ENCODE measurements at regions not wholly inside any gene's neighbourhood (a gene's known extent, or its start where the extent isn't known, plus 50 kb on each side); places are given as distances from the start of the nearest gene placed in this dataset.

- DNase-seq (ENCODE audit: low read depth, low spot score): no peak
- dilution Hi-C loops (cut with MboI; ENCODE audit: extremely low pct_ligation_motif_present, low sequenced_read_pairs): no loop called here
- no peak for FAIRE-seq
Measured at GRCh38 chr2:128773641-128774319, 455.1 kb upstream of the HS6ST1 start.

GRCh38 chr2:128774320-128775216 is 455.9 kb upstream of the HS6ST1 start:
- Histone ChIP-seq H2AFZ (ENCODE audit: control insufficient read depth, low read length) (no peak overlapping the region), H3K27me3 (ENCODE audit: control insufficient read depth, extremely low read depth, insufficient read depth, low read length) (peaks cover 5% of the 10 kb centered on the region), H4K20me1 (ENCODE audit: control insufficient read depth, extremely low read depth, insufficient read depth, low read length) (no peaks in the 10 kb centered on the region), H3K4me3 (ENCODE audit: control insufficient read depth in 2 of 3, extremely low read depth in 1 of 3, insufficient read depth in 2 of 3, low read depth in 1 of 3, low read length in 3 of 3) (no peak overlapping the region), H3K36me3 (ENCODE audit: control insufficient read depth in 2 of 2, extremely low read depth in 1 of 2, insufficient read depth in 2 of 2, low read length in 2 of 2) (no peaks in the 10 kb centered on the region), H3K9me3 (ENCODE audit: control insufficient read depth, low read depth, low read length) (no peaks in the 10 kb centered on the region), H3K79me2 (ENCODE audit: control insufficient read depth, insufficient read depth, low read length) (no peaks in the 10 kb centered on the region), H3K27ac (ENCODE audit: control insufficient read depth, insufficient read depth, low read length) (no peak overlapping the region), H3K9ac (ENCODE audit: control insufficient read depth, extremely low read depth, insufficient read depth, low read length) (no peak overlapping the region), H3K4me2 (ENCODE audit: control insufficient read depth, extremely low read depth, insufficient read depth, low read depth, low read length) (no peak overlapping the region), H3K4me1 (ENCODE audit: control insufficient read depth, extremely low read depth, insufficient read depth, low read length) (no peaks in the 10 kb centered on the region), H3K9me1 (ENCODE audit: control insufficient read depth, extremely low read depth, insufficient read depth, low read length) (no peaks in the 10 kb centered on the region)
- dilution Hi-C loops (cut with MboI; ENCODE audit: extremely low pct_ligation_motif_present, low sequenced_read_pairs): no loop called here
- no peak for TF ChIP-seq CTCF (optimal IDR thresholded peaks at IDR 0.05 in 1 of 3, IDR thresholded peaks at IDR 0.05 in 1 of 3, conservative IDR thresholded peaks at IDR 0.05 in 1 of 3; ENCODE audit: extremely low read depth in 1 of 3, insufficient read depth in 2 of 3, low read length in 3 of 3)
- no peak for TF ChIP-seq EZH2 (IDR thresholded peaks at IDR 0.05; ENCODE audit: low read length)
- FAIRE-seq: no peak
- no peak for DNase-seq (ENCODE audit: low read depth, low spot score)

More at GRCh38 chr2:128773641-128774319, 455.1 kb upstream of the HS6ST1 start:
- Histone ChIP-seq H3K4me3 (ENCODE audit: control insufficient read depth in 2 of 3, extremely low read depth in 1 of 3, insufficient read depth in 2 of 3, low read depth in 1 of 3, low read length in 3 of 3) (no peak overlapping the region), H3K36me3 (ENCODE audit: control insufficient read depth in 2 of 2, extremely low read depth in 1 of 2, insufficient read depth in 2 of 2, low read length in 2 of 2) (no peaks in the 10 kb centered on the region), H2AFZ (ENCODE audit: control insufficient read depth, low read length) (no peak overlapping the region), H3K4me2 (ENCODE audit: control insufficient read depth, extremely low read depth, insufficient read depth, low read depth, low read length) (no peak overlapping the region), H3K4me1 (ENCODE audit: control insufficient read depth, extremely low read depth, insufficient read depth, low read length) (no peaks in the 10 kb centered on the region), H3K27me3 (ENCODE audit: control insufficient read depth, extremely low read depth, insufficient read depth, low read length) (peaks cover 5% of the 10 kb centered on the region), H3K9ac (ENCODE audit: control insufficient read depth, extremely low read depth, insufficient read depth, low read length) (no peak overlapping the region), H3K79me2 (ENCODE audit: control insufficient read depth, insufficient read depth, low read length) (no peaks in the 10 kb centered on the region), H3K9me3 (ENCODE audit: control insufficient read depth, low read depth, low read length) (no peaks in the 10 kb centered on the region), H3K27ac (ENCODE audit: control insufficient read depth, insufficient read depth, low read length) (no peak overlapping the region), H4K20me1 (ENCODE audit: control insufficient read depth, extremely low read depth, insufficient read depth, low read length) (no peaks in the 10 kb centered on the region), H3K9me1 (ENCODE audit: control insufficient read depth, extremely low read depth, insufficient read depth, low read length) (no peaks in the 10 kb centered on the region)
- TF ChIP-seq CTCF (optimal IDR thresholded peaks at IDR 0.05 in 1 of 3, IDR thresholded peaks at IDR 0.05 in 1 of 3, conservative IDR thresholded peaks at IDR 0.05 in 1 of 3; ENCODE audit: extremely low read depth in 1 of 3, insufficient read depth in 2 of 3, low read length in 3 of 3) (no peak), EZH2 (IDR thresholded peaks at IDR 0.05; ENCODE audit: low read length) (no peak)
